ENCODE measurements at regions not wholly inside any gene's neighbourhood (a gene's known extent, or its start where the extent isn't known, plus 50 kb on each side); places are given as distances from the start of the nearest gene placed in this dataset.

GRCh38 chr2:56483081-56483480, 299.3 kb downstream of the CCDC85A start:
- Histone ChIP-seq H3K27me3 (ENCODE audit: control insufficient read depth in 1 of 2, insufficient read depth in 2 of 2, low read length in 2 of 2) (no peaks in the 10 kb centered on the region), H3K9ac (ENCODE audit: insufficient read depth, low read depth, low read length) (no peak overlapping the region), H3K4me2 (ENCODE audit: low read depth, low read length) (no peak overlapping the region), H4K20me1 (ENCODE audit: insufficient read depth, low read length) (no peaks in the 10 kb centered on the region), H3K36me3 (replicated peaks in 1 of 2; ENCODE audit: control insufficient read depth in 1 of 2, insufficient read depth in 2 of 2, low read length in 2 of 2) (no peaks in the 10 kb centered on the region), H3K9me3 (ENCODE audit: low read length) (peaks cover 14% of the 10 kb centered on the region), H2AFZ (ENCODE audit: low read length) (no peak overlapping the region), H3K4me3 (replicated peaks in 1 of 3; ENCODE audit: insufficient read depth in 1 of 3, low read depth in 2 of 3, low read length in 3 of 3) (no peak overlapping the region), H3K79me2 (ENCODE audit: insufficient read depth, low read length) (no peaks in the 10 kb centered on the region), H3K27ac (ENCODE audit: extremely low read length, insufficient read depth, low read length) (no peak overlapping the region), H3K4me1 (ENCODE audit: insufficient read depth, low read length) (no peaks in the 10 kb centered on the region)
- BruUV-seq (replicated peaks), result no TSS peak
- POLR2A ChIA-PET, result no interaction called here
- FAIRE-seq (no peak), DNase-seq (ENCODE audit: low spot score) (no peak), ATAC-seq (no peak)
- 0% methylated on average over 2 of the region's 2 CpGs for WGBS (ENCODE audit: low lambda C conversion rate)
- in situ Hi-C loops (cut with HindIII; ENCODE audit: extremely low pct_ligation_motif_present, low pct_unique_long_range_greater_than_20kb) (no loop called here), intact Hi-C loops (cut with micrococcal nuclease; ENCODE audit: unreplicated experiment) (no loop called here)
- CTCF ChIA-PET (ENCODE audit: low intra/inter-chr PET ratio, low total read pairs), result no interaction called here
- TF ChIP-seq ZBTB49 (CRISPR knock-in tag; IDR thresholded peaks at IDR 0.05; ENCODE audit: borderline replicate concordance) (no peak), ZNF180 (CRISPR knock-in tag; IDR thresholded peaks at IDR 0.05; ENCODE audit: borderline replicate concordance, low read depth) (no peak), ZNF260 (CRISPR knock-in tag; IDR thresholded peaks at IDR 0.05; ENCODE audit: borderline replicate concordance, low read depth) (no peak), NFKBIZ (CRISPR knock-in tag; IDR thresholded peaks at IDR 0.05) (no peak), ZNF30 (CRISPR knock-in tag; IDR thresholded peaks at IDR 0.05) (no peak), ZSCAN22 (CRISPR knock-in tag; IDR thresholded peaks at IDR 0.05) (no peak), NCOA1 (CRISPR knock-in tag; IDR thresholded peaks at IDR 0.05) (no peak), HNRNPUL1 (IDR thresholded peaks at IDR 0.05; ENCODE audit: low read depth, low read length) (no peak), TRAFD1 (CRISPR knock-in tag; IDR thresholded peaks at IDR 0.05; ENCODE audit: borderline replicate concordance) (no peak)
- TF ChIP-seq, protein P1, sequence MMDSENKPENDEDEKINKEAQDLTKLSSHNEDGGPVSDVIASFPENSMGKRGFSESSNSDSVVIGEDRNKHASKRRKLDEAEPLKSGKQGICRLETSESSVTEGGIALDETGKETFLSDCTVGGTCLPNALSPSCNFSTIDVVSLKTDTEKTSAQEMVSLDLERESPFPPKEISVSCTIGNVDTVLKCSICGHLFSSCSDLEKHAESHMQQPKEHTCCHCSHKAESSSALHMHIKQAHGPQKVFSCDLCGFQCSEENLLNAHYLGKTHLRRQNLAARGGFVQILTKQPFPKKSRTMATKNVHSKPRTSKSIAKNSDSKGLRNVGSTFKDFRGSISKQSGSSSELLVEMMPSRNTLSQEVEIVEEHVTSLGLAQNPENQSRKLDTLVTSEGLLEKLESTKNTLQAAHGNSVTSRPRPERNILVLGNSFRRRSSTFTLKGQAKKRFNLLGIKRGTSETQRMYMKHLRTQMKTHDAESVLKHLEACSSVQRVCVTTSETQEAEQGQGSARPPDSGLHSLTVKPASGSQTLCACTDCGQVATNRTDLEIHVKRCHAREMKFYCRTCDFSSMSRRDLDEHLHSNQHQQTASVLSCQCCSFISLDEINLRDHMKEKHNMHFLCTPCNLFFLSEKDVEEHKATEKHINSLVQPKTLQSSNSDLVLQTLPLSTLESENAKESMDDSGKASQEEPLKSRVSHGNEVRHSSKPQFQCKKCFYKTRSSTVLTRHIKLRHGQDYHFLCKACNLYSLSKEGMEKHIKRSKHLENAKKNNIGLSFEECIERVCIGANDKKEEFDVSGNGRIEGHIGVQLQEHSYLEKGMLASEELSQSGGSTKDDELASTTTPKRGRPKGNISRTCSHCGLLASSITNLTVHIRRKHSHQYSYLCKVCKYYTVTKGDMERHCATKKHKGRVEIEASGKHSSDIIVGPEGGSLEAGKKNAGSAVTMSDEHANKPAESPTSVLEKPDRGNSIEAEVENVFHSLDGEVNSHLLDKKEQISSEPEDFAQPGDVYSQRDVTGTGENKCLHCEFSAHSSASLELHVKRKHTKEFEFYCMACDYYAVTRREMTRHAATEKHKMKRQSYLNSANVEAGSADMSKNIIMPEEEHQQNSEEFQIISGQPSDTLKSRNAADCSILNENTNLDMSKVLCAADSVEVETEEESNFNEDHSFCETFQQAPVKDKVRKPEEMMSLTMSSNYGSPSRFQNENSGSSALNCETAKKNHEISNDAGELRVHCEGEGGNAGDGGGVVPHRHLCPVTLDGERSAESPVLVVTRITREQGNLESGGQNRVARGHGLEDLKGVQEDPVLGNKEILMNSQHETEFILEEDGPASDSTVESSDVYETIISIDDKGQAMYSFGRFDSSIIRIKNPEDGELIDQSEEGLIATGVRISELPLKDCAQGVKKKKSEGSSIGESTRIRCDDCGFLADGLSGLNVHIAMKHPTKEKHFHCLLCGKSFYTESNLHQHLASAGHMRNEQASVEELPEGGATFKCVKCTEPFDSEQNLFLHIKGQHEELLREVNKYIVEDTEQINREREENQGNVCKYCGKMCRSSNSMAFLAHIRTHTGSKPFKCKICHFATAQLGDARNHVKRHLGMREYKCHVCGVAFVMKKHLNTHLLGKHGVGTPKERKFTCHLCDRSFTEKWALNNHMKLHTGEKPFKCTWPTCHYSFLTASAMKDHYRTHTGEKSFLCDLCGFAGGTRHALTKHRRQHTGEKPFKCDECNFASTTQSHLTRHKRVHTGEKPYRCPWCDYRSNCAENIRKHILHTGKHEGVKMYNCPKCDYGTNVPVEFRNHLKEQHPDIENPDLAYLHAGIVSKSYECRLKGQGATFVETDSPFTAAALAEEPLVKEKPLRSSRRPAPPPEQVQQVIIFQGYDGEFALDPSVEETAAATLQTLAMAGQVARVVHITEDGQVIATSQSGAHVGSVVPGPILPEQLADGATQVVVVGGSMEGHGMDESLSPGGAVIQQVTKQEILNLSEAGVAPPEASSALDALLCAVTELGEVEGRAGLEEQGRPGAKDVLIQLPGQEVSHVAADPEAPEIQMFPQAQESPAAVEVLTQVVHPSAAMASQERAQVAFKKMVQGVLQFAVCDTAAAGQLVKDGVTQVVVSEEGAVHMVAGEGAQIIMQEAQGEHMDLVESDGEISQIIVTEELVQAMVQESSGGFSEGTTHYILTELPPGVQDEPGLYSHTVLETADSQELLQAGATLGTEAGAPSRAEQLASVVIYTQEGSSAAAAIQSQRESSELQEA (CRISPR knock-in tag; IDR thresholded peaks at IDR 0.05; ENCODE audit: not compliant biosample characterization), result no peak
